SK-N-SH treated with all-trans-retinoic acid at 6 μM for 48 hours (cell line): ENCODE measurements at regions not wholly inside any gene's neighbourhood (a gene's known extent, or its start where the extent isn't known, plus 50 kb on each side); places are given as distances from the start of the nearest gene placed in this dataset.
"Not testable (repeated sequence)": the region's sequence is repeated elsewhere in the genome, so short reads cannot be mapped to it uniquely, and the experiment has no call there.

Experiments
- ATAC-seq: fragments of 200-7000 bp; cut with Tn5 transposase; 3 replicates; pipeline ENCODE4 v1.9.1; 2020; ENCODE audit warnings: mild to moderate bottlenecking, moderate library complexity
- ARNTL ChIP-seq: fragments of 450-650 bp; formaldehyde crosslinking; IDR thresholded peaks from 2 replicates; pipeline ENCODE4 v1.5.0; 2020; ENCODE audit warnings: low read depth, mild to moderate bottlenecking, moderate library complexity, borderline replicate concordance
- BACH2 ChIP-seq: fragments of 250-450 bp; sonication (Bioruptor Pico); IDR thresholded peaks from 2 replicates; pipeline ENCODE4 v1.9.0; 2021; ENCODE audit warnings: mild to moderate bottlenecking, borderline replicate concordance
- CSDC2 ChIP-seq: fragments of 250-450 bp; sonication (Bioruptor Pico); IDR thresholded peaks from 2 replicates; pipeline ENCODE4 v1.5.0; 2020; ENCODE audit warnings: mild to moderate bottlenecking, moderate library complexity
- GLIS3 ChIP-seq: fragments of 250-450 bp; sonication (Bioruptor Pico); IDR thresholded peaks from 2 replicates; pipeline ENCODE4 v1.5.0; 2020; ENCODE audit warnings: mild to moderate bottlenecking, moderate library complexity
- ISL1 ChIP-seq: fragments of 250-450 bp; sonication (Bioruptor Pico); IDR thresholded peaks from 2 replicates; pipeline ENCODE4 v2.1.2; 2022; ENCODE audit warnings: mild to moderate bottlenecking, moderate library complexity
- PPARA ChIP-seq: fragments of 250-450 bp; sonication (Bioruptor Pico); IDR thresholded peaks from 2 replicates; pipeline ENCODE4 v1.5.0; 2020; ENCODE audit warnings: mild to moderate bottlenecking, borderline replicate concordance
- RARB ChIP-seq: fragments of 250-450 bp; sonication (Bioruptor Pico); IDR thresholded peaks from 2 replicates; pipeline ENCODE4 v1.8.0; 2021; ENCODE audit warnings: mild to moderate bottlenecking, moderate library complexity
- ZC3H10 ChIP-seq: fragments of 250-450 bp; sonication (Bioruptor Pico); IDR thresholded peaks from 2 replicates; pipeline ENCODE4 v1.5.1; 2021; ENCODE audit warnings: mild to moderate bottlenecking, moderate library complexity
- ZFP3 ChIP-seq: fragments of 250-450 bp; sonication (Bioruptor Pico); IDR thresholded peaks from 2 replicates; pipeline ENCODE4 v1.5.0; 2020; ENCODE audit warnings: mild to moderate bottlenecking, moderate library complexity
- ZFP30 ChIP-seq: fragments of 450-650 bp; formaldehyde crosslinking; IDR thresholded peaks from 2 replicates; pipeline ENCODE4 v1.5.0; 2022; ENCODE audit warnings: mild to moderate bottlenecking, moderate library complexity
- ZNF565 ChIP-seq: fragments of 450-650 bp; formaldehyde crosslinking; conservative IDR thresholded peaks from 2 replicates; pipeline ENCODE4 v1.5.0; 2020; ENCODE audit warnings: low read depth, mild to moderate bottlenecking, moderate library complexity
- ZNF70 ChIP-seq: fragments of 450-650 bp; formaldehyde crosslinking; IDR thresholded peaks from 2 replicates; pipeline ENCODE4 v1.5.0; 2020; ENCODE audit warnings: mild to moderate bottlenecking, moderate library complexity
- ZNF8 ChIP-seq: fragments of 450-650 bp; formaldehyde crosslinking; IDR thresholded peaks from 2 replicates; pipeline ENCODE4 v1.5.0; 2020; ENCODE audit warnings: mild to moderate bottlenecking, moderate library complexity
- TF ChIP-seq, protein P1 (sequence below): fragments of 250-450 bp; sonication (Bioruptor Pico); IDR thresholded peaks from 2 replicates; pipeline ENCODE4 v1.5.1; 2021; ENCODE audit warnings: mild to moderate bottlenecking, moderate library complexity
- TF ChIP-seq, protein P2 (sequence below): fragments of 250-450 bp; sonication (Bioruptor Pico); IDR thresholded peaks from 2 replicates; pipeline ENCODE4 v1.8.0; 2020; ENCODE audit warnings: mild to moderate bottlenecking, moderate library complexity, borderline replicate concordance
- TF ChIP-seq, protein P3 (sequence below): fragments of 250-450 bp; sonication (Bioruptor Pico); IDR thresholded peaks from 2 replicates; pipeline ENCODE4 v1.8.0; 2021; ENCODE audit warnings: low read depth, mild to moderate bottlenecking, moderate library complexity, borderline replicate concordance
- TF ChIP-seq, protein P4 (sequence below): fragments of 250-450 bp; sonication (Bioruptor Pico); IDR thresholded peaks from 2 replicates; pipeline ENCODE4 v1.5.1; 2020; ENCODE audit warnings: low read depth, mild to moderate bottlenecking, moderate library complexity

DNA sequence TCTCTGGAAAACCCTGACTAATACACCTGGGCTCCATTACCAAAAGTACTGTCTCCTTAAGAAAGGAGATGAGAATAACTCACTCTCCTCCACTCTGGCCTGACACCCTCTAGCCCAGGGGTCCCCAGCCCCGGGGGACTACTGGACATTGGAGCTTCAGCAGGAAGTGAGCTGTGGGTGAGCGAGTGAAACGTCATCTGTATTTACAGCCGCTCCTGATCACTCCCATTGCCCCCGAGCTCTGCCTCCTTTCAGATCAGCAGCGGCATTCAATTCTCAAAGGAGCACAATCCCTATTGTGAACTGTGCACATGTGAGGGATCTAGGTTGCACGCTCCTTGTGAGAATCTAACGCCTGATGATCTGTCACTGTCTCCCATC, 126.3 kb upstream of the TNRC6C start:
- TF ChIP-seq, protein P1, sequence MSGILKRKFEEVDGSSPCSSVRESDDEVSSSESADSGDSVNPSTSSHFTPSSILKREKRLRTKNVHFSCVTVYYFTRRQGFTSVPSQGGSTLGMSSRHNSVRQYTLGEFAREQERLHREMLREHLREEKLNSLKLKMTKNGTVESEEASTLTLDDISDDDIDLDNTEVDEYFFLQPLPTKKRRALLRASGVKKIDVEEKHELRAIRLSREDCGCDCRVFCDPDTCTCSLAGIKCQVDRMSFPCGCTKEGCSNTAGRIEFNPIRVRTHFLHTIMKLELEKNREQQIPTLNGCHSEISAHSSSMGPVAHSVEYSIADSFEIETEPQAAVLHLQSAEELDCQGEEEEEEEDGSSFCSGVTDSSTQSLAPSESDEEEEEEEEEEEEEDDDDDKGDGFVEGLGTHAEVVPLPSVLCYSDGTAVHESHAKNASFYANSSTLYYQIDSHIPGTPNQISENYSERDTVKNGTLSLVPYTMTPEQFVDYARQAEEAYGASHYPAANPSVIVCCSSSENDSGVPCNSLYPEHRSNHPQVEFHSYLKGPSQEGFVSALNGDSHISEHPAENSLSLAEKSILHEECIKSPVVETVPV (CRISPR knock-in tag) = no peak
- TF ChIP-seq ARNTL (CRISPR knock-in tag) (no peak), ZNF70 (CRISPR knock-in tag) (peak; percentile 53; the same call in 1 of the 2 replicates)
- TF ChIP-seq, protein P2, sequence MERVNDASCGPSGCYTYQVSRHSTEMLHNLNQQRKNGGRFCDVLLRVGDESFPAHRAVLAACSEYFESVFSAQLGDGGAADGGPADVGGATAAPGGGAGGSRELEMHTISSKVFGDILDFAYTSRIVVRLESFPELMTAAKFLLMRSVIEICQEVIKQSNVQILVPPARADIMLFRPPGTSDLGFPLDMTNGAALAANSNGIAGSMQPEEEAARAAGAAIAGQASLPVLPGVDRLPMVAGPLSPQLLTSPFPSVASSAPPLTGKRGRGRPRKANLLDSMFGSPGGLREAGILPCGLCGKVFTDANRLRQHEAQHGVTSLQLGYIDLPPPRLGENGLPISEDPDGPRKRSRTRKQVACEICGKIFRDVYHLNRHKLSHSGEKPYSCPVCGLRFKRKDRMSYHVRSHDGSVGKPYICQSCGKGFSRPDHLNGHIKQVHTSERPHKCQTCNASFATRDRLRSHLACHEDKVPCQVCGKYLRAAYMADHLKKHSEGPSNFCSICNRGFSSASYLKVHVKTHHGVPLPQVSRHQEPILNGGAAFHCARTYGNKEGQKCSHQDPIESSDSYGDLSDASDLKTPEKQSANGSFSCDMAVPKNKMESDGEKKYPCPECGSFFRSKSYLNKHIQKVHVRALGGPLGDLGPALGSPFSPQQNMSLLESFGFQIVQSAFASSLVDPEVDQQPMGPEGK (CRISPR knock-in tag) = no peak
- no peak for ATAC-seq

DNA sequence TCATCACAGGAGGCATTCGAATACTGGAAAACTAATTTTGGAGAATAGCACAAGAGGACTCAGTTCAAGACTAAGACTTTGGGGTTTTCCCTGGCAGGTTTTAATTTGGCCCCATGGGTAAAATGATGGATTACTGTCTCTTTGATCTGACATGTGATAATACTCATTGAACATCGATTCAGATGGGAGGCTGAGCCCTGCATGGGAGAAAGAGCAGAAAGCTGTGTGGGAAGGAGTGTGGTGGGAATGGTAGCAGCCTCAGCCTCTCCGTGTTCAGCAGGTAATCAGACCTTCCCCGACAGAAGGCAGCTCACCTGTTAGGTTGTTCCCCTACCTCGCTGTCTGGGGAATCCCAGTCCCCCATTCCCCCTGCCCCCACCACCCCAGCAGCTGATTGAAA, 124.7 kb upstream of the TNRC6C start:
- no peak for ATAC-seq
- TF ChIP-seq RARB (no peak), ZFP30 (CRISPR knock-in tag) (no peak), ZNF565 (CRISPR knock-in tag) (no peak), PPARA (CRISPR knock-in tag) (no peak), ARNTL (CRISPR knock-in tag) (no peak), CSDC2 (CRISPR knock-in tag) (no peak), ZNF8 (CRISPR knock-in tag) (no peak), ISL1 (CRISPR knock-in tag) (no peak), ZC3H10 (CRISPR knock-in tag) (no peak)
- TF ChIP-seq, protein P3, sequence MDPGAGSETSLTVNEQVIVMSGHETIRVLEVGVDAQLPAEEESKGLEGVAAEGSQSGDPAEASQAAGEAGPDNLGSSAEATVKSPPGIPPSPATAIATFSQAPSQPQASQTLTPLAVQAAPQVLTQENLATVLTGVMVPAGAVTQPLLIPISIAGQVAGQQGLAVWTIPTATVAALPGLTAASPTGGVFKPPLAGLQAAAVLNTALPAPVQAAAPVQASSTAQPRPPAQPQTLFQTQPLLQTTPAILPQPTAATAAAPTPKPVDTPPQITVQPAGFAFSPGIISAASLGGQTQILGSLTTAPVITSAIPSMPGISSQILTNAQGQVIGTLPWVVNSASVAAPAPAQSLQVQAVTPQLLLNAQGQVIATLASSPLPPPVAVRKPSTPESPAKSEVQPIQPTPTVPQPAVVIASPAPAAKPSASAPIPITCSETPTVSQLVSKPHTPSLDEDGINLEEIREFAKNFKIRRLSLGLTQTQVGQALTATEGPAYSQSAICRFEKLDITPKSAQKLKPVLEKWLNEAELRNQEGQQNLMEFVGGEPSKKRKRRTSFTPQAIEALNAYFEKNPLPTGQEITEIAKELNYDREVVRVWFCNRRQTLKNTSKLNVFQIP (CRISPR knock-in tag) = no peak
- TF ChIP-seq, protein P2 (CRISPR knock-in tag) = no peak
- TF ChIP-seq, protein P4, sequence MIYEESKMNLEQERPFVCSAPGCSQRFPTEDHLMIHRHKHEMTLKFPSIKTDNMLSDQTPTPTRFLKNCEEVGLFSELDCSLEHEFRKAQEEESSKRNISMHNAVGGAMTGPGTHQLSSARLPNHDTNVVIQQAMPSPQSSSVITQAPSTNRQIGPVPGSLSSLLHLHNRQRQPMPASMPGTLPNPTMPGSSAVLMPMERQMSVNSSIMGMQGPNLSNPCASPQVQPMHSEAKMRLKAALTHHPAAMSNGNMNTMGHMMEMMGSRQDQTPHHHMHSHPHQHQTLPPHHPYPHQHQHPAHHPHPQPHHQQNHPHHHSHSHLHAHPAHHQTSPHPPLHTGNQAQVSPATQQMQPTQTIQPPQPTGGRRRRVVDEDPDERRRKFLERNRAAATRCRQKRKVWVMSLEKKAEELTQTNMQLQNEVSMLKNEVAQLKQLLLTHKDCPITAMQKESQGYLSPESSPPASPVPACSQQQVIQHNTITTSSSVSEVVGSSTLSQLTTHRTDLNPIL = no peak

DNA sequence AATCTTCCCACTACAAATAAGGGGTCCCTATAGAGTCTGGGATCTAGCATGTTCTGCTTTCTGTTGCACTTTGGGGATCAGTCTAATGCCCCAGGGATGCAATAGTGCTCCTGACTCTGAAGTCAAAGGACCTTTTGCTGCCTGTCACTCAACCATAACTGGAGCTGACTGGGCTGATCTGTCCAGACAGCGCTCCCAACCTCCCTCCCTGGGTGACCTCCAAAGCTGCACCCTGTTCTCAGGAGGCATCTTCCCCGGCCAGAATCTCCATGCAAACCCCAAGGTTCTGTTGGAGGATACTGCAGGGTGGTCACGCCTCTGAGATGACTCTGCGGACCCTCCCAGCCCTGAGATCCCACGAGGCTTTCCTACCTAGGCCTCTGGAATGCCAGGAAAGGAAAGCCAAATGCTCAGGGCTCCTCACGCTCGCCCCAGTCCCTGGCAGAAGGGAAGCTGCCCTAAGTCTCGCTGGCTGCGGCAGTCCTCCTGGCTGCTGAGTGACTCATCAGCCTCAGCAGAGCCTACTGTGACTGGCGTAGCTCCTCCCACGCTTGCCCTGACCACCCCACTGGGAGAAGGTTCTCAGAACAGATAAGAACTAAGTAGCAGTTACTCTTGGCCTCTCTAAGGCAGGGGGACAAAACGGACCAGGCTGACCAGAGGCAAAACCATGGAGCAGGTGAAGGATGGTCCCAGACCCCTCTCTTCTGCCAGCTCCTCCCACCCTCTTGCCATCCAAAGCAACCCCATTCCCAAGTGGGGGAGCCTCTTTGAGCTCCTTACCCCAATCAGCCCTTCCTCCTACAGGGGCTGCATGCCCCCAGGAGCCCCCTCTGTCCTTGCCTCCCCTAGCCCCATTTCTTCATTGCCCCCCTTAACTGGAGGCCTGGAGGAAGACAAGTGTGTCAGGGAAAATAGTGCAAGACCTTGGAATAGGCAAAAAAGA, 124.1 kb upstream of the TNRC6C start:
- peak; percentile 93 for ATAC-seq
- no peak for TF ChIP-seq BACH2 (CRISPR knock-in tag)
- TF ChIP-seq GLIS3 (CRISPR knock-in tag) = no peak
- peak; percentile 29; the same call in 1 of the 2 replicates for TF ChIP-seq ZFP3

DNA sequence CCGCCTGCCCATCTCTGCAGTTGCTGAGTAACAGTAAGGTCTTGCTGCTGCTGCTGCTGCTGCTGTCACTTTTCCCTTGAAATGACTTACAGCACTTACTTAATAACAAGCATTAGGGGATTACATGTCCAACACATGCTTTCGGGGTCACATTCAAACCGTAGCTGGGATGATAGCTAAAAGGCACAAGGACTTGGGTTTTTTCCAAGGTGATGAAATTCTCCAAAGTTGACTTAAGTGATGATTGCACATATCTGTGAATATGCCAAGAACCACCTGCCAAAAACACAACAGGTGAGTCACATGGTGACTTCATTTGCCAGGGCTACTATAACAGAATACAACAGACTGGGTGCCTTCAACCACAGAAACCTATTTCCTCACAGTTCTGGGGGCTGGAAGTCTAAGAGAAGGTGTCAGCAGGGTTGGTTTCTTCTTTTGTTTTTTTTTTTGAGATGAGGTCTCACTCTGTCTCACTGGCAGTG, 121.9 kb upstream of the TNRC6C start:
- no peak for ATAC-seq
- TF ChIP-seq ISL1 (CRISPR knock-in tag) (peak; percentile 53), CSDC2 (CRISPR knock-in tag) (no peak)
- TF ChIP-seq, all 23 proteins: peak for 1

DNA sequence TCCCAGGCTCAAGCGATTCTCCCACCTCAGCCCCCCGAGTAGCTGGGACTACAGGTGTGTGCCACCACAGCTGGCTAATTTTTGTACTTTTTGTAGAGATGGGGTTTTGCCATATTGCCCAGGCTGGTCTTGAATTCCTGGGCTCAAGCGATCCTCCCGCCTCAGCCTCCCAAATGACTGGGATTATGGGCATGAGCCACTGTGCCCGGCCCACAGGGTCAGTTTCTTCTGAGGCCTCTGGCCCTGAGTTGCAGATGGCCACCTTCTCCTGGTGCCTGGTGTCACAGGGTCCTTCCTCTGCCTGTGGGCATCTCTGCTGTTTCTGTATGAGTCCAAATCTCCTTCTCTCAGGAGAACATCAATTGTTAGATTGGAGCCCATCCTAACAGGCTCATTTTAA, 121.4 kb upstream of the TNRC6C start:
- not testable (repeated sequence) for ATAC-seq
